ENCODE measurements at regions not wholly inside any gene's neighbourhood (a gene's known extent, or its start where the extent isn't known, plus 50 kb on each side); places are given as distances from the start of the nearest gene placed in this dataset.

DNA sequence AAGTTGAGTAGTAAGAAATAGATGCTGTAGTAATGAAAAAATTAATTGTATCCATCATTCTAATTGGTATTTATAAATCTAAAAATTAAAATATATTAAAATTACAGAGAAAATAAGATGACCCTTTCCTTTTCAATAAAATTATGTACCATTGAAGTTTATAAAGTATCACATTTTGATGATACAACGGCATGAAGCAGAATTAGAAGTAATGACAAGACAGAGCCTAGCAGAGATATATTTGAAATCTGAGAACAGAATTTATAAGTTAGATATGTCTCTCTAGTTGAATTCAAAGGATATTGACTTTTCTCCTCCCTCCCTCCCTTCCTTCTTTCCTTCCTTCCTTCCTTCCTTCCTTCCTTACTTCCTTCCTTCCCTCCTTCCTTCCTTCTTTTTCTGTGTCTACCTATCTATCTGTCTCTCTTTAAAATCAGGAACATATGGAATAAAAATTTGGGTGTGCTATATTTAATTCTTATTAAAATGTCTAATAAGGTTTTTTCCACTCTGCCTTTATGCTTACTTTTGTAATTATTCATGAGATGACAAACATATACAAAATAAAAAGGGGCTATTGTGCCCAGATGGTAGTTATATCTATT is 258.5 kb upstream of the CD180 start:
- DNase-seq (ENCODE audit: low read depth in 4 of 4, low spot score in 2 of 4) = no peak

DNA sequence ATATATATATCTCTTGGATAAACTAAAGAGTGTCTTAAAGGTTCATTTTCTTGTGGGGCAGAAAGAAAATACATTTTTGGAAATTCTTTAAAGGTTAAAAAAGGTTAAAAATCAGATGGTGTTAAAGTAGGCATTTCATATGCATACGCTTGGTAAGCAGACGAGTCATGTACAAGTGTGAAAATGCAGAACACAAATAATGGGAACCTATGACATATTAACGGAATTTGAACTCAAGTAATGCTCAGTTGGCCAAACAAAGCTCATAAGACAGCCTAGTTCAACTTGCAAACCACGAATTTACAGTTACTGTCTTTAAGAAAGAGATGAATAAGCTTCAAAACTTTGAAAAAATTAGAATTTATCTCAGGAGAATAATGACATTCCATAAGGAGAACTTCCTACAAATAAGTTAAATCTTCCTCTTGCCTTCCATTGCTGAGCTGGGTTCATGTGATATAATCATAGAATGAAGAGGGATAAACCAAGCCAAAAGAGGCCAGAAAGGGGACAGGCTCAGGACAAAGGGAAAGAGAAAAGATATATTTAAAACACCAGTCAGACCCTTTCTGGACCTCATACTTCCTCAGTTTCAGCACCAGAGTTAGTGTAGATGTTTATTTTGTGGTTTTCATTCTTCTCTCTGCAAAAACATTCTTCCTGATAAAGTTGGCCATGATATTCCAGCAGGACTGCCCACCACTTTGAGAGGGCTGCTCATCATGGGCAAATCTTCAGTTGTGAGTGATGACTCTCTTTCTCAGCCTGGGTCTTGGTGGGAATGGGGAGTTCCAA is 256.7 kb upstream of the CD180 start:
- DNase-seq (ENCODE audit: low read depth in 4 of 4, low spot score in 2 of 4) = no peak

DNA sequence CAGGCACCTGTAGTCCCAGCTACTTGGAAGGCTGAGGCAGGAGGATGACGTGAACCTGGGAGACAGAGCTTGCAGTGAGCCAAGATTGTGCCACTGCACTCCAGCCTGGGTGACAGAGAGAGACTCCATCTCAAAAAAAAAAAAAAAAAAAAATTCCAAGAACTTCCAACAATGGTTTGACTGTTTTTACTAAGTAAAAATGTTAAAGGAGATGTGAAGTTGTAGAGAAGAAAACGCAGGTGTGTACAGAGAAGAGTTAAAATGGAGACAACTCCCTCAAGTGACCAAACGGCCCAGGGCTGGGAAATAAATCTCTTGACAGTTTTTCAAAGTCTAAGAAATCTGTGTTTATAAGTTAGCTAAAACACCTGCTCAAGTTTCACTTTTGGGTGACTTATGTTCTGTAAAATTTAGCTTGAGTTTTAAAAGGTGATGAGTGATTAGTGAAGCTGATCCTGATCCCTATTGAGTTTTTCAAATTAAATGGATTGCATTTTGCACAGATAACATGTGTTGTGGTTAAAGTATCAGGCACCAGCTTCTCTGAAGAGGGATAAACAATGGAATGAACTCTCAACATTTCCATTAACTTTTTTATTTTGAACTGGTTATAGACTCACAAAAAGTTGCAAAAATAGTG is 255.2 kb upstream of the CD180 start:
- no peak for DNase-seq (ENCODE audit: low read depth in 4 of 4, low spot score in 2 of 4)

- no peak for DNase-seq (ENCODE audit: low read depth in 4 of 4, low spot score in 2 of 4)
Measured at GRCh38 chr5:67447732-67448131, 251.1 kb upstream of the CD180 start.

- peak in 1 of 4 donors; percentile 23 for DNase-seq (ENCODE audit: low read depth in 4 of 4, low spot score in 2 of 4)
Measured at GRCh38 chr5:67437905-67438845, 241.6 kb upstream of the CD180 start.

GRCh38 chr5:67435032-67435431 is 238.4 kb upstream of the CD180 start:
- DNase-seq (ENCODE audit: low read depth in 4 of 4, low spot score in 2 of 4) = no peak

DNA sequence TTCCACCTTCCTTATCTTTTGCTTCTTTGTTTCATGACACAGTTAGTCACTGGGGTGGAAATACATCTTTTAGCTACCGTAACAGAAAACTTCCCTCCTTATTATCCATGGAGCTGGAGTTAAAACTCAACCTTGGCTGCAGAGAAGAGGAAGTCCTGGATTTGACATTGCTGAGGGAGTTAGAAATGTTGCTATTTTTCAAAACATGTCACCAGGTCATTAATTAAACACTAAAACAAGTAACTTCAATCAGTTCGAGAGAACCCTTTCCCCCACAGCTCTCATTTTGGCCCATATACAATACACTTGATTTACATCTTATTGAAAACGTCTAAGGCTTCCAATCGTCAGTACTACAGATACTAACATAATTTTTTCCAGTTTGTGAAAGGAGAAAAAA is 237.9 kb upstream of the CD180 start:
- no peak for DNase-seq (ENCODE audit: low read depth in 4 of 4, low spot score in 2 of 4)

- no peak for DNase-seq (ENCODE audit: low read depth in 4 of 4, low spot score in 2 of 4)
Measured at GRCh38 chr5:67432606-67433005, 236.0 kb upstream of the CD180 start.

DNA sequence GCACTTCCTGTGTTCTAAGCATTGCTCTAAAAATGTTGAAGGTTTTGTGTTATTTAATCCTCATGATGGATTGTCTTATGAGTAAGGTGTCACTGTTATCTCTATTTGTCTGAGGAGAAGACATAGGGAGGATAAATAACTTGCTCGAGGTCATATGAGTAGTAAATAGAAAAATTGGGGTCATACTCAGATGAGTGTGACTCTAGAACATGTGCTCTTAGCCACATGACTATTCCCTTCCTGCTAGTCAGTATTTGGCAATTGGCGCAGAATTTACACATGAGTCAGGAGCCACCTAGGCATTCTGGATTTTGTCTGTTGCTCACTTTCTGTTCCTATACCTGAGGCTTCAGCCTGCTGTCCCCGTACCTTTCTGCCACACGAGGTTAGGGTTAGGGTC is 234.6 kb upstream of the CD180 start:
- DNase-seq (ENCODE audit: low read depth in 4 of 4, low spot score in 2 of 4) = no peak

GRCh38 chr5:67427850-67428298 is 231.3 kb upstream of the CD180 start:
- DNase-seq (ENCODE audit: low read depth in 4 of 4, low spot score in 2 of 4) = no peak

DNA sequence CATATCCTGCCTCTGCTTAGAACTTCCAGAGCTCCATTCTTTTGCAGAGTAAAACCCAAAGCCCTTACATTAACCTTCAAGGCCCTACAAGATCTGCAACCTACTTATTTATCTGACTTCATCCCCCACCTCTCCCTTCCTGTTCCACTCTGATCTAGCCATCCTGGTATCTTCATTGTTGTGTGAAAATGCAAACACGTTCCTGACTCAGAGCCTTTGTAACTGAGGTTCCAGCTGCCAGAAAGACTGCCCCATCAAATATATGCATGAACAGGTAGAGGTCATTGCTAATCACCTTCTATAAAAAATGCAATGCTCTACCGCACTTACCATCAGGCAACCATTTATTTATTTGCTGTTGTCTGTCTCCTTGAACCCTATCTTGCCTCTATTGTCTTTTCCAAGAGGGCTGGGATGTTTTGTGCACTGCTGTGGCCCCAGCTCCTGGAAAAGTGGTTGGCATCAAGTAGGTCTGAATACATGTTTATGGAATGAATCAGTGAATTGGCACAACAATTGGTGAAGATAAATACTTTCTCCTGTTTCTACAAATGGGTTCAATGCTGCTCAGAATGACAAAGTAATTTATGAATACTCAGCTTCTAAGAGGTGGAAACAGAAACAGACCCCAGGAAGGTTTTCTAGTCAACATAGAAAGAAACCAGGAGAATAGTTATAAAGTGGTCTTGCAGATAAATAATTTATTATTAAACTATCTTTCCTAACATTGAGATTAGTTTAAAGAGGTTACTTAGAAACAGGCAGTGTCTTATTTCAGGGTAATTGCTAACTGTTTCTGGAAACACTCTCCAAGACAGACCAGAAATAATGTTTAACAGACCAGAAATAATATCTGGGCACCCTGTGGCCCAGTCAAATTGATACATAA is 230.6 kb upstream of the CD180 start:
- no peak for DNase-seq (ENCODE audit: low read depth in 4 of 4, low spot score in 2 of 4)

DNA sequence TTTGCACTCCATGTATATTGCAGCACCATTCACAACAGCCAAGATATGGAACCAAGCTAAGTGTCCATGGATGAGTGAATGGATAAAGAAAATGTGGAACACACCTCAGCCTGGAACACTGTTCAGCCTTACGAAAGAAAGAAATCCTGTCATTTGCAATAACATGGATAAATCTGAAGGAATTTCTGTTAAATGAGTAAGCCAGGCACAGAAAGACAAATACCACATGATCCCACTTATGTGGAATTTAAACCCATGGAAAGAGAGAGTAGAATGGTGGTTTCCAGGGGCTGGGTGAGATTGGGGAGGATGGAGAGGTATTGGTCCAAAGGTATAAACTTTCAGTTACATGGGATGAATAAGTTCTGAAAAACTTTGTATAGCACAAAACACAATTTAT is 228.9 kb upstream of the CD180 start:
- DNase-seq (ENCODE audit: low read depth in 4 of 4, low spot score in 2 of 4) = no peak

- no peak for DNase-seq (ENCODE audit: low read depth in 4 of 4, low spot score in 2 of 4)
Measured at GRCh38 chr5:67417839-67418238, 221.2 kb upstream of the CD180 start.

DNA sequence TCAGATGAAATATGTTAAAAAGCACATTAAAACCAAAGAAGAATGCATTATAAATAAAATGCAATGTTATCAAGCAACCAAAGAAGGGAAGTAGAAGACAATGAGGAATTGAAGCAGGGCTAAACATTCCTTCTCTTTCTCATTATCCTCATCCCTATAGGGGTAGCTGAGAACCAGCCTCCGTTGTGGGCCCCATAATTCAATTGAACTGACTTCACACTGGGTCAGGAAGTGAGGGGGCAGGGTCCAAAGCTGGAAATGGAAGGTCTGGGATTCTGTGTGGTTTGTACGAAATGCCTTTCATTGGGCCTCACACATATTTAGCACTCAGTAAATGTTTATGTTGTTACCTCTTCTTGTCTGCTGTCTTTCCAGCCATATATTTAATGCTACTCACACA is 220.4 kb upstream of the CD180 start:
- DNase-seq (ENCODE audit: low read depth in 4 of 4, low spot score in 2 of 4) = no peak

- no peak for DNase-seq (ENCODE audit: low read depth in 4 of 4, low spot score in 2 of 4)
Measured at GRCh38 chr5:67416133-67416937, 219.7 kb upstream of the CD180 start.

- DNase-seq (ENCODE audit: low read depth in 4 of 4, low spot score in 2 of 4) = no peak
Measured at GRCh38 chr5:67414712-67415111, 218.1 kb upstream of the CD180 start.

DNA sequence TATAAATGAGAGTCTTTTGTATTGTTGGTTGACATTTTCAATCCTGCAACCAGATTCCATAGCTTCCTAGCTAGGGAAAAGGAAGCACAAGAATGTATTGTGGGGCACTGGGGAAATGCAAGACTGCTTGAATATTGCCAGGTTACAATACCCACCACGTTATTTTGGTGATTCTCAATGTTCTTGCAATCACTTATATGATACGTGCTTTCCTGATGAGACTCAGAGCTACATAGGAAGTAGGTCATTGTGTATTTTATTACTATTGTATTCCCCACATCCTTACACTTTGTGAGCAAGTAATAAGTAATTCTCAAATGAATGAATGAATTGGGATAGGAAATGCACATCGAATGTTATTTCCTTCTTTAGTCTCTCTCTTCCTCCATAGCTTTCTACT is 217.1 kb upstream of the CD180 start:
- DNase-seq (ENCODE audit: low read depth in 4 of 4, low spot score in 2 of 4) = no peak

- DNase-seq (ENCODE audit: low read depth in 4 of 4, low spot score in 2 of 4) = no peak
Measured at GRCh38 chr5:67409126-67409777, 212.7 kb upstream of the CD180 start.
